Activated CD4-positive, alpha-beta T cell treated with anti-CD3 and anti-CD28 coated beads, Interleukin-2, amount 50 U/mL, for 24 hours (primary cell): ENCODE measurements at regions not wholly inside any gene's neighbourhood (a gene's known extent, or its start where the extent isn't known, plus 50 kb on each side); places are given as distances from the start of the nearest gene placed in this dataset.

Experiments used
- DNase-seq, 2 donors: peaks; one replicate each; pipeline ENCODE4 v3.0.0-alpha.2; 2020; ENCODE audit warnings: low read depth in 1 of 2, low spot score in 1 of 2

GRCh38 chr3:70803891-70804290, 491.5 kb upstream of the MDFIC2 start:
- no peak for DNase-seq

- no peak for DNase-seq
Measured at GRCh38 chr3:70803319-70803718, 490.9 kb upstream of the MDFIC2 start.

- DNase-seq, result no peak
Measured at GRCh38 chr3:70800951-70801350, 488.5 kb upstream of the MDFIC2 start.

GRCh38 chr3:70789878-70790277, 477.4 kb upstream of the MDFIC2 start:
- no peak for DNase-seq

- DNase-seq, result no peak
Measured at GRCh38 chr3:70780790-70781189, 468.4 kb upstream of the MDFIC2 start.

GRCh38 chr3:70779296-70779695, 466.9 kb upstream of the MDFIC2 start:
- DNase-seq, result no peak

GRCh38 chr3:70776081-70776480, 463.6 kb upstream of the MDFIC2 start:
- no peak for DNase-seq

- no peak for DNase-seq
Measured at GRCh38 chr3:70775257-70775656, 462.8 kb upstream of the MDFIC2 start.

- DNase-seq, result no peak
Measured at GRCh38 chr3:70774641-70775040, 462.2 kb upstream of the MDFIC2 start.

GRCh38 chr3:70771426-70772147, 459.1 kb upstream of the MDFIC2 start:
- no peak for DNase-seq

GRCh38 chr3:70770650-70771049, 458.2 kb upstream of the MDFIC2 start:
- no peak for DNase-seq

GRCh38 chr3:70766301-70766700, 453.9 kb upstream of the MDFIC2 start:
- DNase-seq, result no peak

GRCh38 chr3:70763894-70764293, 451.5 kb upstream of the MDFIC2 start:
- DNase-seq, result no peak

- DNase-seq, result no peak
Measured at GRCh38 chr3:70757658-70758057, 445.2 kb upstream of the MDFIC2 start.

- no peak for DNase-seq
Measured at GRCh38 chr3:70755526-70755925, 443.1 kb upstream of the MDFIC2 start.

- no peak for DNase-seq
Measured at GRCh38 chr3:70754314-70754713, 441.9 kb upstream of the MDFIC2 start.

- no peak for DNase-seq
Measured at GRCh38 chr3:70753572-70753971, 441.1 kb upstream of the MDFIC2 start.

GRCh38 chr3:70752051-70752450, 439.6 kb upstream of the MDFIC2 start:
- DNase-seq, result no peak

GRCh38 chr3:70749122-70749521, 436.7 kb upstream of the MDFIC2 start:
- DNase-seq, result no peak

- no peak for DNase-seq
Measured at GRCh38 chr3:70748593-70748992, 436.2 kb upstream of the MDFIC2 start.

GRCh38 chr3:70747847-70748246, 435.4 kb upstream of the MDFIC2 start:
- no peak for DNase-seq

GRCh38 chr3:70744536-70744935, 432.1 kb upstream of the MDFIC2 start:
- DNase-seq, result no peak

GRCh38 chr3:70743754-70744153, 431.3 kb upstream of the MDFIC2 start:
- no peak for DNase-seq
